Coronary artery (tissue), 2 donors: ENCODE measurements at regions not wholly inside any gene's neighbourhood (a gene's known extent, or its start where the extent isn't known, plus 50 kb on each side); places are given as distances from the start of the nearest gene placed in this dataset.

ENCODE experiments used
- DNase-seq: peaks from one replicate; pipeline ENCODE4 v3.0.0-alpha.2; 2017; ENCODE audit warnings: low spot score
- H3K27ac ChIP-seq, 2 donors: fragments of 200-600 bp; sonication (generic); one replicate each; pipeline ENCODE4 v1.5.1; 2016 to 2019
- H3K4me3 ChIP-seq: fragments of 200-600 bp; sonication (generic); 2 replicates; pipeline ENCODE4 v1.5.1; 2016; ENCODE audit warnings: mild to moderate bottlenecking, moderate library complexity
- CTCF ChIP-seq: fragments of 200-600 bp; sonication (generic); IDR thresholded peaks from one replicate; pipeline ENCODE4 v1.5.1; 2019; ENCODE audit warnings: antibody characterized with exemption

- TF ChIP-seq CTCF, result no peak
- H3K27ac ChIP-seq, result no peak overlapping the region
- H3K4me3 ChIP-seq, result no peak overlapping the region
- DNase-seq, result no peak
These were observed 347.0 kb upstream of the ADAMTSL1 start for GRCh38 chr9:18126831-18127498.

- DNase-seq, result no peak
- TF ChIP-seq CTCF, result no peak
- Histone ChIP-seq H3K27ac (no peak overlapping the region), H3K4me3 (no peak overlapping the region)
These were observed 346.5 kb upstream of the ADAMTSL1 start for GRCh38 chr9:18127499-18127875.

- Histone ChIP-seq H3K27ac (no peak overlapping the region), H3K4me3 (no peak overlapping the region)
- TF ChIP-seq CTCF, result no peak
- DNase-seq, result no peak
These were observed 344.1 kb upstream of the ADAMTSL1 start for GRCh38 chr9:18129809-18130334.

- Histone ChIP-seq H3K4me3 (no peak overlapping the region), H3K27ac (no peak overlapping the region)
- TF ChIP-seq CTCF, result no peak
- no peak for DNase-seq
These were observed 337.5 kb upstream of the ADAMTSL1 start for GRCh38 chr9:18136354-18136994.

- Histone ChIP-seq H3K27ac (no peak overlapping the region), H3K4me3 (no peak overlapping the region)
- no peak for DNase-seq
- no peak for TF ChIP-seq CTCF
These were observed 336.1 kb upstream of the ADAMTSL1 start for GRCh38 chr9:18137815-18138214.

- H3K4me3 ChIP-seq, result no peak overlapping the region
- DNase-seq, result no peak
- no peak overlapping the region for H3K27ac ChIP-seq
- TF ChIP-seq CTCF, result no peak
These were observed 335.3 kb upstream of the ADAMTSL1 start for GRCh38 chr9:18138656-18139055.

- TF ChIP-seq CTCF, result no peak
- DNase-seq, result no peak
- no peak overlapping the region for H3K4me3 ChIP-seq
- H3K27ac ChIP-seq, result no peak overlapping the region
These were observed 332.3 kb upstream of the ADAMTSL1 start for GRCh38 chr9:18141681-18142080.
